GM12875 (cell line): ENCODE measurements at regions not wholly inside any gene's neighbourhood (a gene's known extent, or its start where the extent isn't known, plus 50 kb on each side); places are given as distances from the start of the nearest gene placed in this dataset.
"Not testable (repeated sequence)": the region's sequence is repeated elsewhere in the genome, so short reads cannot be mapped to it uniquely, and the experiment has no call there.

Source experiments
- H3K4me3 ChIP-seq: one replicate; pipeline ENCODE4 v1.5.1; 2011; ENCODE audit warnings: low read depth, low read length, control low read depth
- CTCF ChIP-seq: IDR thresholded peaks from 2 replicates; pipeline ENCODE4 v1.5.1; 2011; ENCODE audit warnings: low read depth, mild to moderate bottlenecking, control low read depth, inconsistent platforms, low read length, moderate library complexity, borderline replicate concordance; ENCODE audit not compliant: insufficient read depth

- not testable (repeated sequence) for H3K4me3 ChIP-seq
These were observed 110.9 kb upstream of the IKBKE start for GRCh38 chr1:206359377-206359776.

GRCh38 chr1:206361978-206362543 is 108.2 kb upstream of the IKBKE start:
- not testable (repeated sequence) for H3K4me3 ChIP-seq

GRCh38 chr1:206362994-206363393 is 107.3 kb upstream of the IKBKE start:
- not testable (repeated sequence) for H3K4me3 ChIP-seq

GRCh38 chr1:206365271-206365670 is 105.0 kb upstream of the IKBKE start:
- H3K4me3 ChIP-seq = not testable (repeated sequence)

- not testable (repeated sequence) for H3K4me3 ChIP-seq
These were observed 104.1 kb upstream of the IKBKE start for GRCh38 chr1:206366131-206366530.

GRCh38 chr1:206366772-206367171 is 103.5 kb upstream of the IKBKE start:
- not testable (repeated sequence) for H3K4me3 ChIP-seq

- H3K4me3 ChIP-seq = not testable (repeated sequence)
These were observed 102.2 kb upstream of the IKBKE start for GRCh38 chr1:206367955-206368622.

- H3K4me3 ChIP-seq = not testable (repeated sequence)
These were observed 95.6 kb upstream of the IKBKE start for GRCh38 chr1:206374725-206375124.

GRCh38 chr1:206375552-206375951 is 94.7 kb upstream of the IKBKE start:
- H3K4me3 ChIP-seq = not testable (repeated sequence)

- not testable (repeated sequence) for H3K4me3 ChIP-seq
These were observed 91.8 kb upstream of the IKBKE start for GRCh38 chr1:206378506-206378905.

- not testable (repeated sequence) for H3K4me3 ChIP-seq
These were observed 91.0 kb upstream of the IKBKE start for GRCh38 chr1:206379245-206379644.

- H3K4me3 ChIP-seq = not testable (repeated sequence)
These were observed 90.0 kb upstream of the IKBKE start for GRCh38 chr1:206380163-206380790.

- H3K4me3 ChIP-seq = not testable (repeated sequence)
These were observed 89.3 kb upstream of the IKBKE start for GRCh38 chr1:206380791-206381610.

- H3K4me3 ChIP-seq = not testable (repeated sequence)
- peak; percentile 22; the same call in 1 of the 2 replicates for TF ChIP-seq CTCF
These were observed 86.1 kb upstream of the IKBKE start for GRCh38 chr1:206384029-206384807.

GRCh38 chr1:206384891-206385290 is 85.4 kb upstream of the IKBKE start:
- H3K4me3 ChIP-seq = not testable (repeated sequence)

GRCh38 chr1:206387631-206388030 is 82.6 kb upstream of the IKBKE start:
- H3K4me3 ChIP-seq = not testable (repeated sequence)

GRCh38 chr1:206391903-206392302 is 78.4 kb upstream of the IKBKE start:
- not testable (repeated sequence) for H3K4me3 ChIP-seq

- H3K4me3 ChIP-seq = not testable (repeated sequence)
These were observed 72.8 kb upstream of the IKBKE start for GRCh38 chr1:206397501-206397900.

GRCh38 chr1:206398261-206398660 is 72.0 kb upstream of the IKBKE start:
- not testable (repeated sequence) for H3K4me3 ChIP-seq
